Mammary epithelial cell (primary cell): ENCODE measurements at regions not wholly inside any gene's neighbourhood (a gene's known extent, or its start where the extent isn't known, plus 50 kb on each side); places are given as distances from the start of the nearest gene placed in this dataset.

Experiments used
- CTCF ChIP-seq, 2 donors: IDR thresholded peaks in 1 of 2; conservative IDR thresholded peaks in 1 of 2; 2 replicates each; pipeline ENCODE4 v1.5.1; 2011 to 2012; ENCODE audit warnings: inconsistent platforms in 2 of 2, low read length in 2 of 2, mild to moderate bottlenecking in 2 of 2, control low read depth in 1 of 2, low read depth in 1 of 2; ENCODE audit not compliant: insufficient read depth in 1 of 2; ENCODE audit errors: extremely low read depth in 1 of 2
- EZH2 ChIP-seq: IDR thresholded peaks from 2 replicates; pipeline ENCODE4 v1.6.1; 2012; ENCODE audit warnings: low read length, inconsistent platforms, borderline replicate concordance

- TF ChIP-seq EZH2 (no peak), CTCF (conservative IDR thresholded peaks at IDR 0.05 in 1 of 2, IDR thresholded peaks at IDR 0.05 in 1 of 2; ENCODE audit: extremely low read depth in 1 of 2, insufficient read depth in 1 of 2, low read depth in 1 of 2, low read length in 2 of 2) (no peak)
Measured at GRCh38 chr14:71714225-71714624, 218.0 kb upstream of the RGS6 start.
